ENCODE measurements at regions not wholly inside any gene's neighbourhood (a gene's known extent, or its start where the extent isn't known, plus 50 kb on each side); places are given as distances from the start of the nearest gene placed in this dataset.

DNA sequence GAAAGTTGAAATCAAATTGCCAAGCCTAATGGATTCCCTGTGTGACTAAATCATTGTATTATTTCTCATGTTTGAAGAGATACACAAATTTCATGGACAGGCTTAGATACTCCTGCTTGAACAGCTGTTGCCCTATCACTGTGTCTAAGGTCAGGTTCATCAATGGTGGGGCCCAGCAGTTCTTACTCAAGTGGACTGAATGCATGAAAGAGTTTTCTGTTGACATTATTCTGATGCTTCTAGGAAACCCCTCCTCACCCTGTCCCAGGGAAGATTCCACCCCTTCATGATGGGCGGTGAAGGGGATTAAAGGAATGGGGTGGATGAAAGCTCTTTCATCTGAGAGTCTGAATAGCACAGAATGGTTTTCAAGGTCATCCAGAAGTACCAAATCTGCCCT, 148.8 kb downstream of the INO80D start:
- DNase-seq = no peak

GRCh38 chr2:205936446-205936845, 149.5 kb downstream of the INO80D start:
- no peak for DNase-seq

DNA sequence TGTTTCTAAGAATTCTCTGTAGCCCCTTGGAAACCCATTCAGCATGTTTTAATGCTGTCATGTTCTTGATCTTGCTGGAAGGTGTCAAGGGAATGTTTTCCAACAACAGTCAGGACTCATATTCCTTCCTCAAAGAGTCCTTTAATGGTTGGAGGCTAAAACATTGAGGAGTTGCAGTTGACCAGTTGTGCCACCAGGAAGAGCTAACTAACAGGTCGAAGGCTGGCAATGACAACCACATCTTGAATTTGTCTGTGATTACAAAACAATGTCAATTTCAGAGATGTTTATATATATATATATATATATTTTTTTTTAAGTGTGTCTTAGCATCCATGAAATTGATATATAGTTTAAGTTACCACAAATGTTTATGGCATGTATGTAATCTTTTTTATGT, 151.5 kb downstream of the INO80D start:
- DNase-seq = no peak

GRCh38 chr2:205932861-205933260, 153.1 kb downstream of the INO80D start:
- no peak for DNase-seq

DNA sequence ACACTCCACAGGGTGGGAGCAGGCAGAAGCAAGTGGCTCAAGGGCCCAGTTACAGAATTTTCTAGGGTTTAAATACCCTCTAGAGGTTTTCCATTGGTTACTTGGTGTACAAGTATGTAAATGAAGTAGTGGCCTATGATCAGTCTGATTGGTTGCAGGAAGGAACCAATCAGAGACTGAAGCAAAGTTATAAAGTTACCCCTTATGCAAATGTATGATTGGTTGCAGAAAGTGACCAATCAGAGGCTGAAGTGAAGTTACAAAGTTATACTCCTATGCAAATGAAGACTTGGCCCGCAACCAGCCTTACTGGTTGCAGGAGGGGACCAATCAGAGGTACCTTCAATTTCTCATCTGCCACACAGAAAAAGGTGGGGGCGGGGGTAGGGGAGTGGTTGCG, 154.6 kb downstream of the INO80D start:
- no peak for DNase-seq

- no peak for DNase-seq
Measured at GRCh38 chr2:205930209-205930608, 155.8 kb downstream of the INO80D start.

DNA sequence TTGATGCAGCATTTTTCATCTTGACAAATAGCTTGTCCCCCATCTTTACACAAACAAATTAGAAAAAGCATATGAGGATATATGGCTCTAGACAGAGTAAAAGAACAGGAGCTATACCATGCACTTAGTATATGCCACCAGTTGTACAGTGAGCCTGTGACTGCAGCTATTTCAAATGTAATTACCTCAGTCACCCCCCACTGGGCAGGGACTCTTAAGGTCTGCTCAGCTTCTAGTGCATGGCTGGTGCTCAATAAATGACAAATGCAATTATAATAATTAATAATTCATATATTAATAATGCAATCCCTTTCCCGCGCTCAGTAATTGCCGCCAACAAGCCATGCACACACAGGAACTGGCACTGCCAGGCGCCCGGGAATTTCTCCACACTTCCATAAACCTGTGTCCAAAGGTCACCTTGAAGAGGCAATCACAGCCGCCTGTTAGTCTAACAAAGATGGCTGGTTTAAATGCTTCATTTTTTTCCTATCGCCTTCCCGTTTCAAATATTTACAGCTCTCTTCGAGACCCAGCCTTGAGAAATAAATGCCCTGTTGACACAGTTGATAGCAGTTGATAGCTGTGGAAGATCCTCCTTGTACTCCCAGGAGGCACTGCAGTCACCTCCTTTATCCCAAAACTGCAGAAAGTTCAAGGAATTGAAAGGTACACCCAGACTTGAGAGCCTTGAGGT, 156.6 kb downstream of the INO80D start:
- DNase-seq = no peak

- DNase-seq = no peak
Measured at GRCh38 chr2:205925373-205926337, 160.3 kb downstream of the INO80D start.

DNA sequence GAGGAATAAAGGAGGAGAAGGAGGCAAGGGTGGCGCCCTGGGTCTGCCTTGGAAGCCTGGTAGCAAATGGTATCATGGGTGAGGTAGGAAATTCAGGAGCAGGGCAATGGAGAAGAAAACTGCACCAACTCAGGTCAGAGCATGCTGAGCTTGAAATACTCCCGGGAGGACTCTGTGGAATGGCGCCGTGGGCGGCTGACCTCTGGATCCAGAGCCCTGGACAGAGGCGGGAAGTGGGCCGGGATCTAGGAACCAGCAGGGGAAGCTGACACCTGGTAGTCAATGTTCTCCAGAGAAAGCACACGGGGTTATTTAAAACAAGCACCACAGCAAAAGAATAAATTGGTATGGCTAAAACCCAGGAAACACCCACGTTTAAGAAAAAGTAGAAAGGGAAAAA, 161.3 kb downstream of the INO80D start:
- DNase-seq = no peak

GRCh38 chr2:205915130-205915524, 170.8 kb downstream of the INO80D start:
- no peak for DNase-seq

GRCh38 chr2:205914213-205915129, 171.5 kb downstream of the INO80D start:
- DNase-seq = no peak

GRCh38 chr2:205913668-205914067, 172.3 kb downstream of the INO80D start:
- no peak for DNase-seq

DNA sequence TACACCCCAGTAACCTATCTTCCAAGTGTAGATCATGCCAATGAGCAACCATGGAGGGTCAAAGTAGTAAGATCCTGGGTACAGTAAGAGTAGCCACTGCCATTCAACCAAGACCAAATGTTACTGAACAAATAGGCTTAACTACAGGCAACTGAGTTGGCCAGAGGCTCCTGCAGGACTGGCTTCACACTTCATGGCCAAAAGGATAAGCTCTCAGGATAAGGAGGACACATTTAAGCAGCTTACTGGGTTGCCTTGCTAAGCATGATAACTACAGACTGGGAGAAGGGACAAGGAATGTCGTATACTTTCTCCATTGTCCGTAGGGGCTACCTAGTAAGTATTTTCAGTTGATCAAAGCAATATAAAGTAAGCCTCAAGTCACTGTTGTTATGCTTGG, 174.7 kb downstream of the INO80D start:
- DNase-seq = no peak

GRCh38 chr2:205909184-205909572, 176.8 kb downstream of the INO80D start:
- DNase-seq = no peak

DNA sequence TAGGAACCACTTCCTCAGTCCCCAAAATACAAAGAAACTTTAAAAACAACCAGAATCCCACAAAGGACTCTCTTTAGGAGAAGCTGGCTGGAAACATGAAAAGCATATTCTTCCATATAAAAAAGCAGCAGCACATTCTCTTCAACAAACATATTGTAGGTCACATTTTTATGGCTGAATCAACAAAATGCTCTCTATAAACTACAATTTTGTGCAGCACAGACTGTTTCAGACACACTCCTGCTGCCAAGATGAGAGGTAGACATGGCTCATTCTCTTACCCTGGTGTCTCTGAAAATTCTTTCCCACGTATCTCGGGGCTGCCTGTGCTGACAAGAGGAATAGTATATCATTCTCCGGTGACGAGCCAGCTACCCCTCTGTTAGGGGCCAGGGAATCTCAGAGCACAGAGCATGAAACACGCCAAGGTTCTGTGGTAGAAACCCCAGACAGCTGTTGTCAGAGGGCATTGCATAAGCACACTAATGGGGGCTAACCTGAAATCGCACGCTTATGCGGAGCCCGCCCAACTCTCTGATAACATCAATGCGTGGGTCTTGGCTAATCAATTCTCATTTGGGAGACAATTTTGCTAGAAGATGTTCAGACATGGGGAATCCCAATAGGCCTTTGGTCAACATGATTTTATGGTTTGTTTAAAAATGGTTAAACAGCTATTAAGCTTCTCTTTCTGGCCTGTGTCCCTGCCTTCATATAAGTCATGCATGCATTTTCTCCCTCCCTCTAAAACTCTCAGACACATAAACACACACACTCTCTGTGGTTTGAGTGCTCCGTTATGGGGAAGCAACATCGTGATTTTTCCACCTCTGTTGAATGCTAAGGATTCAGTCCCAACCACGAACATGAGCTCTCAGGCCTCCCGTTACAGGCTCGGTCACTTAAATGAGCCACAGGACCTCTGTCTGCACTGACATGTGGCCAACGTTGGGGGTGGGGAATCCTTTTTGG, 177.5 kb downstream of the INO80D start:
- DNase-seq = no peak

DNA sequence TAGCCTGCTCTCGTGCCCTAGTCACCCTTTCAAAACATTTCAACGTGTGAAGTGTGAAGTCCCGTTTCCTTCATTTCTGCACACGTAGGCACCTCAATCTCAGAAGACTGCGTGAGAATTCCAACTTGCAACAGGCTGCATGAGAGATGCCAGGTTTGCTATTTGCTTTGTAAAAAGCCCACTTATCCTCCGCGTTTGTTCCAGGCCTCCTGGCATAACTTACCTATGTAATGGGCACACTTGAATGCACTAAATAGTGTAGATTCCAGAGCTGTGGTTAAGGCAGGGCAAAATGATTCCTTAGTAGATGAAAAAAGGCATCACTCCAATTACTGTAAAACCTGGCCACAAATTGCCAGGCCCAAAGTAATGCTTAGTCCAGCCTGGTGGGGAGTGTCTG, 179.6 kb downstream of the INO80D start:
- DNase-seq = no peak

- no peak for DNase-seq
Measured at GRCh38 chr2:205905576-205905975, 180.4 kb downstream of the INO80D start.

DNA sequence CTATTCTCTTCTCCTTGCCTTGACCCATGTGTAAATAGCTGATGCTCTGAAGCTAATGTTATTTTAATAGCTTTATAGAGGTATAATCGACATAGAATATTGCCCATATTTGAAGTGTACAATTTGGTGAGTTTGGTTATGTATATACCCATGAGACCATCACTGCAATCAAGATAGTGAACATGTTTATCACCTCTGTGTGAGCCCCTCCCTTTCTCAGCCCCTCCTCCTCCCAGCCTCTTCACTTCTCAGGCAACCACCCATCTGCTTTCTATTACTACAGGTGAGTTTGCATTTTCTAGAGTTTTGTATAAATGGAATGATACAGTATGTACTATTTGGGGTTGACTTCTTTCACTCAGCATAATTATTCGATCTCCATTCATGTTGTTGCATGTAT, 181.1 kb downstream of the INO80D start:
- no peak for DNase-seq

GRCh38 chr2:205903549-205904129, 182.3 kb downstream of the INO80D start:
- no peak for DNase-seq

GRCh38 chr2:205902900-205903237, 183.1 kb downstream of the INO80D start:
- no peak for DNase-seq

- DNase-seq = no peak
Measured at GRCh38 chr2:205902041-205902899, 183.7 kb downstream of the INO80D start.

All from NCI-H2081 treated with DMSO at 0.1 percent for 48 hours (cell line).